Lower lobe of right lung (tissue), 2 donors: ENCODE measurements at regions not wholly inside any gene's neighbourhood (a gene's known extent, or its start where the extent isn't known, plus 50 kb on each side); places are given as distances from the start of the nearest gene placed in this dataset.

ENCODE experiments used
- ATAC-seq, 2 donors: fragments of 200-7000 bp; cut with Tn5 transposase; one replicate each; pipeline ENCODE4 v1.9.1; 2020 to 2022; ENCODE audit warnings: mild to moderate bottlenecking in 2 of 2, moderate library complexity in 2 of 2
- DNase-seq: peaks from one replicate; pipeline ENCODE4 v3.0.0-alpha.2; 2020
- H3K27ac ChIP-seq: fragments of 200-600 bp; one replicate; pipeline ENCODE4 v1.8.0; 2022
- H3K27me3 ChIP-seq: fragments of 200-600 bp; one replicate; pipeline ENCODE4 v1.8.0; 2022; ENCODE audit warnings: low read depth
- H3K36me3 ChIP-seq: fragments of 200-600 bp; one replicate; pipeline ENCODE4 v1.8.0; 2022; ENCODE audit warnings: mild to moderate bottlenecking
- H3K4me1 ChIP-seq: fragments of 200-600 bp; one replicate; pipeline ENCODE4 v1.8.0; 2022
- H3K4me3 ChIP-seq: fragments of 200-600 bp; one replicate; pipeline ENCODE4 v1.8.0; 2022; ENCODE audit warnings: mild to moderate bottlenecking
- H3K9me3 ChIP-seq: fragments of 200-600 bp; one replicate; pipeline ENCODE4 v1.8.0; 2022
- CTCF ChIP-seq: fragments of 200-600 bp; IDR thresholded peaks from one replicate; pipeline ENCODE4 v1.8.0; 2022; ENCODE audit warnings: antibody characterized with exemption, mild to moderate bottlenecking
- intact Hi-C: fragments of 100-400 bp; cut with DNase I; formaldehyde crosslinking; loops from one replicate; pipeline ENCODE4 v1.11.0; 2022
- donor health status: DM: no; HTN: yes; CAD: no; lungs with severe emphysema.

- no peaks in the 10 kb centered on the region for H3K4me1 ChIP-seq
- no peak overlapping the region for H3K27ac ChIP-seq
- H3K36me3 ChIP-seq: no peaks in the 10 kb centered on the region
- DNase-seq (no peak), ATAC-seq (no peak)
- no peak for TF ChIP-seq CTCF
- intact Hi-C loops: no loop called here
- H3K9me3 ChIP-seq: no peaks in the 10 kb centered on the region
- no peak overlapping the region for H3K4me3 ChIP-seq
- no peaks in the 10 kb centered on the region for H3K27me3 ChIP-seq
Observed at GRCh38 chr2:4604767-4605166, 901.4 kb downstream of the DCDC2C start.

GRCh38 chr2:4618141-4618540 lies 914.8 kb downstream of the DCDC2C start:
- TF ChIP-seq CTCF: no peak
- DNase-seq: no peak
- H3K36me3 ChIP-seq: no peaks in the 10 kb centered on the region
- no peak overlapping the region for H3K27ac ChIP-seq
- ATAC-seq: no peak
- no peaks in the 10 kb centered on the region for H3K9me3 ChIP-seq
- no peaks in the 10 kb centered on the region for H3K27me3 ChIP-seq
- intact Hi-C loops: no loop called here
- H3K4me3 ChIP-seq: no peak overlapping the region
- H3K4me1 ChIP-seq: no peaks in the 10 kb centered on the region

GRCh38 chr2:4618630-4619228 lies 915.4 kb downstream of the DCDC2C start:
- intact Hi-C loops: no loop called here
- H3K27ac ChIP-seq: no peak overlapping the region
- H3K36me3 ChIP-seq: no peaks in the 10 kb centered on the region
- H3K4me3 ChIP-seq: no peak overlapping the region
- H3K9me3 ChIP-seq: no peaks in the 10 kb centered on the region
- no peaks in the 10 kb centered on the region for H3K27me3 ChIP-seq
- TF ChIP-seq CTCF: no peak
- H3K4me1 ChIP-seq: no peaks in the 10 kb centered on the region
- DNase-seq (no peak), ATAC-seq (no peak)

- H3K4me1 ChIP-seq: no peaks in the 10 kb centered on the region
- H3K36me3 ChIP-seq: no peaks in the 10 kb centered on the region
- H3K9me3 ChIP-seq: no peaks in the 10 kb centered on the region
- no peak for ATAC-seq
- no peak overlapping the region for H3K27ac ChIP-seq
- DNase-seq: no peak
- H3K27me3 ChIP-seq: no peaks in the 10 kb centered on the region
- no peak overlapping the region for H3K4me3 ChIP-seq
- TF ChIP-seq CTCF: no peak
- intact Hi-C loops: no loop called here
Observed at GRCh38 chr2:4628998-4629501, 925.7 kb downstream of the DCDC2C start.

GRCh38 chr2:4635289-4635688 lies 931.9 kb downstream of the DCDC2C start:
- Histone ChIP-seq H3K27me3 (no peaks in the 10 kb centered on the region), H3K27ac (no peak overlapping the region), H3K9me3 (no peaks in the 10 kb centered on the region), H3K4me1 (no peaks in the 10 kb centered on the region), H3K36me3 (no peaks in the 10 kb centered on the region), H3K4me3 (no peak overlapping the region)
- DNase-seq (no peak), ATAC-seq (no peak)
- intact Hi-C loops: no loop called here
- TF ChIP-seq CTCF: no peak
